Kidney capillary endothelial cell (primary cell): ENCODE measurements at regions not wholly inside any gene's neighbourhood (a gene's known extent, or its start where the extent isn't known, plus 50 kb on each side); places are given as distances from the start of the nearest gene placed in this dataset.
A peak's percentile ranks its signal among the peaks of the same experiment; 100 is the strongest.

Experiments used
- DNase-seq: peaks from one replicate; pipeline ENCODE4 v3.0.0-alpha.2; 2018; ENCODE audit warnings: low spot score

DNA sequence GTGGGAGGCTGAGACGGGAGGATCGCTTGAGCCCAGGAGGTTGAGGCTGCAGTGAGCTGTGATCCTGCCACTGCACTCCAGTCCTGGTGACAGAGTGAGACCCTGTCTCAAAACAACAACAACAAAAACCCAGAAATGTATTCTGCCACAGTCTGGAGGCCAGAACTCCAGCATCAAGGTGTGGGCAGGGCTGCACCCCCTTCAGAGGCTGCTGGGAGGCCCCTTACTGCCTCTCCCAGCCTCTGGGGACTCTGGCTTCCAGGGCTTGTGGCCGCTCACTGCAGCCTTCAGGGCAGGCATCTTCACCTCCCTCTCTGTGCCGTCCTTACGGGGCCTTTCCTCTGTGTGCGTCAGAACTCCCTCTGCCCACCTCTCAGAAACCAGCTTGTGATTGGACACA lies 209.4 kb upstream of the GSE1 start:
- no peak for DNase-seq

DNA sequence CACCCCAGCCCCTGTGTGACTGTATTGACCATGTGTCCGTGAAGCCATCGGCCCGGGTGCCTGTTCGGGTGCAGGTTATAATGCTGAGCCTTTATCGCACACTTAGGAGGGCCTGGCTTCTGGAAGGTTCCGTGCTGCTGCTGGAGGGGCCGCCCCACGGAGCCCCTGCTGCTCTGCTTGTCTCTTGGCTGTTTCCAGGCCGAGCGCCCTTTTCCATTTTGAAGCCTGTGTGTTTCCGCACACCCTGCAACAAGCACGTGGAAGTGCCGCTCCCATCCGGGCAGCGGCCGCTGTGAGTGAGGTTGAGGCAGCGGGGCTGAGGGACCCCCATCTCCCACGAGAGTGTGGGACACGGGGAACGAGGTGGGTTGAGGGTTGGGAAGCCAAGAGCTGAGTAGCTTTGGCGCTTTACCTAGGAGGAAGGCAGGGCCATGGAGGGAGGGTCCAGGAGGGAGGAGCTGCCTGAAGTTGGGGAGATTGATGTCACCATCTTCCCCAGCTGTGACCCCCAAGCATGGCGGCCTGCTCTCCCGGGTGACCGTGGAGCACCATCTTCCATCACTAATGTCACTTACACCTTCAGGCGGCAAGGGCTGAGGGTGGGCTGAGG lies 200.1 kb upstream of the GSE1 start:
- no peak for DNase-seq

DNA sequence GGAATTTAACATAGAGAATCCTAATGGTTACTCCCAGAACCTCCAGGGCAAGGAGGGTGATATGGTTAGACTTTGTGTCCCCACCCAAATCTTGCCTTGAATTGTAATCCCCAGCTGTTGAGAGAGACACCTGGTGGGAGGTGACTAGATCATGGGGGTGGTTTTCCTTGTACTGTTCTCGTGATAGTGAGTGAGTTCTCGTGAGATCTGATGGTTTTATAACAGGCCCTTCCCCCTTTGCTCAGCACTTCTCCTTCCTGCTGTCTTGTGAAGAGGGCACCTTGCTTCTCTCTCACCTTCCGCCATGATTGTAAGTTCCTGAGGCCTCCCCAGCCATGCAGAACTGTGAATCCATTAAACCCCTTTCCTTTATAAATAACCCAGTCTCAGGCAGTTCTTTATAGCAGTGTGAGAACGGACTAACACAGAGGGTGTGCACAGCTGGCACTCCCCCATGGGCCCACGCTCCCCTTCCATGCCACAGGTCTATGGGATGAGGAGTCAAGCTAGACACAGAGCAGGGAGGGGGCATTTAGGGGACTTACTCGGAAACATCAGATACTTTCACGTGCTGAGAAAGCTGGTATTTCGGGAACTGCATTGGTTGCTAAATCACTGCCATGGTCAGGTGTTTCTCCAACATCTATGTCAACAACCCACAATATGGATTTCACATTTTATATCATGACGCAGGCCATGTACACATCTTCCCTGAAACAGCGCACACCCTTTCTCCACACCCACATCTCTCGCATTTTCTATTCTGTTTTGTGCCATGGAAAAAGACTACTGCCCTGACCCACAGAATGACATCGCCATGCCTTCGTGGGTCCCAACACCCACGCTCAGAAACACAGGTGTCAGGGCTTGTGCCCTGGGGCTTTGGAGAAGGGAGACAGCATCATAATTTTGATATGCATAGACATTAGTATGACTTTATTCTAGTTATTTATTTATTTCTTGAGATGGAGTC lies 199.1 kb upstream of the GSE1 start:
- DNase-seq, result no peak

DNA sequence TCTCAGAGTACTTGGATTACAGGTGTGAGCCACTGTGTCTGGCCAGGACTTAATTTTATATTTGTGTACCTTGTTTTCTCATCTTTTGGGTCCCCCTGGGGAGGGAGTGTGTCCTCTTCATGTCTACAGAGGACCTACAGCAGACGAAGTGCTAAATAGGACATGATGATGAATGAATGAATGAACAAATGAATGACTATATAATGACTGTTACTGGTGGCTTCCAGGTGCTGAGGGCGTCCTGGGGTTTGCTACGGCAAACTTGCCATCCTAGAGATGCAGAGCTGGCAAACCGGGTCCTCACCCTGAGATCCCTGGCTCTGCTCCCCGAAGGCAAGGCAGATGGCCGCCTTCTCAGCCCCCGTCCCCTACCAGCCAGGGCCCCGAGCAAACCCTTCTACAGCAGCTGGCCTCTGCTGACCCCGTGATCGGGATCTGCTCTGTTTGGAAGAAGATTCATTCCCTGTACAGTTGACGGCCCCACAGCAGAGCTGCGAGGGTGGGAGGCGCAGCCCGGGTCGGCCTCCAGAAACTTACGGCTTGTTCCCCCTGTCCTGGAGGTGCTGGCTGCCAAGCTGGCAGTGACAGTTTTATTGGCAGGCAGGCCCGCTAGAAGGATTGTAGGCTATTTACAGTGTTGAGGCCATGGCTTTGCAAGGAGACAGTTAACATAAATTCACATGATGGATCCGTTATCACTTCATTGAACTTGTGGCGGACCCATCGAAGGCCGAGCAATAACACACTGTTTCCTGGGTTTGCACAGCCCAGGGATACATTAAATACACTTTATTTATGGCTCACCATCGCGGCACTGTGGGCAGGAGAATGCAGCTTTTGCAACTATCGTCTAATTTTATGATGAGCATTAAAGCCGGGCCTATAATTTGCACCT lies 197.7 kb upstream of the GSE1 start:
- no peak for DNase-seq

DNA sequence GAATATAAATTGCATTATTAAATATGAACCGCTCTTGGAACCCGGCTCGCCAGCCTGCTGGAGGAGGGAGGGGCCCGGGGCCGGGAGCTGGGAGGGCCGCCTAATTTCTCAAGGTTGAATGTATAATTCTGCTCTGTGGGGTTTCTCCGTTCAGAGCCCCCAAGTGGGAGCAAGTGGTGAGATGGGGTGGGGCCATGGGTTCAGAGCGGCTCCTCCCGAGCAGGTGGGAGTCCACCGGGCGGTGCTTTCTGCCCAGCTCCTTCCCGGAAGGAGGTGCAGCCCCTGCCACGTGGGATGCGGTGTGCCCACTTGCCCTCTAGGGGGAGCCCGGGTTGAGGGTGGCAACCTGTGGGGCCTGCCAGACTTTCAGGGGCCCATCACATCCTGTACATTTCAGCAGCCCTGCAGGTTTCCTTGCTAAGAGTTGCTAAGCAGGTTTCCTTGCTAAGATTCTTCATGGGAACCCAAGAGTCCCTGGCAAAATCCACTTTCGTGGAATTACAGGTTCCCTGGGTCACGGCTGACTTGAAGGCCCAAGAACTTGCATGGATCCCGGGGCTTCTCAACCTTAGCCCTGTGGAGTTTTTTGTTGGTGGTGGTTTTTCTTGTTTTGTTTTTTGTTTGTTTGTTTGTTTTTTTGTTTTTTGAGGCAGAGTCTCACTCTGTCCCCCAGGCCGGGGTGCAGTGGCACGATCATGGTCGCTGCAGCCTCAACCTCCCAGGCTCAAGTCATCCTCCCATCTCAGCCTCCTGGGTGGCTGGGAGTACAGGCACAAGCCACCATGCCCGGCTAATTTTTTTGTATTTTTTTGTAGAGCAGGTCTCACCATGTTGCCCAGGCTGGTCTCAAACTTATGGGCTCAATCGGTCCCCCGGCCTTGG lies 196.7 kb upstream of the GSE1 start:
- no peak for DNase-seq

DNA sequence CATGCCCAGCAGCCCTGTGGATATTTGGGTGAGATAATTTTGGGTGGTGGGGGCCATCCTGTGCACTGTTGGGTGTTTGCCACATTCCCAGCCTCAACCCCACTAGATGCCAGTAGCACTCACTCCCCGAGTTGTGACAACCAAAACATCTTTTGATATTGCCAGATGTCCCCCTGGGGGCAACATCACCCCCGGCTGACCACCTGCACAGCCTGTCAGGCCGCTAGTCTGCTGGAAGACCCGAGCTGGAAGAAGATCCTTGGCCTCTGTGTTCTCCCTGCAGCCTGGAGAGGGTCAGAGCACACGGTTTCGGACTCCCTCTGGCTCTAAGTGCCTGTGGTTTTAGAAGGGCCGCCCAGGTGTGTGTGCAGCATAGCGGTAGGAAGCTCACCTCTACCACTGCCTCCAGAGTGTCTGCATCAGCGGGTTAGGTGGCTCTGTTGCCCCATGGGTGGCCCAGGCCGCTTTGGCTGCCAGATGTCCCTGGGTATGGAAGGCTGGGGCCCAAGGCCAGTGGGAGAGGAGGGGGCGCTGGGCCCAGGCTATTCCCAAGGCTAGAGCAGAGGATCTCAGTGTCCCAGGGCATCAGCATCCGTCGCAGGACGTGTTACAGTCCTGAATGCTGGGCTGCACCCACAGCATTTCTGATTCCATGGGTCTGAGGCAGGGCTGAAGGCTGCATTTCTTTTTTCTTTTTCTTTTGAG lies 195.8 kb upstream of the GSE1 start:
- DNase-seq, result no peak

DNA sequence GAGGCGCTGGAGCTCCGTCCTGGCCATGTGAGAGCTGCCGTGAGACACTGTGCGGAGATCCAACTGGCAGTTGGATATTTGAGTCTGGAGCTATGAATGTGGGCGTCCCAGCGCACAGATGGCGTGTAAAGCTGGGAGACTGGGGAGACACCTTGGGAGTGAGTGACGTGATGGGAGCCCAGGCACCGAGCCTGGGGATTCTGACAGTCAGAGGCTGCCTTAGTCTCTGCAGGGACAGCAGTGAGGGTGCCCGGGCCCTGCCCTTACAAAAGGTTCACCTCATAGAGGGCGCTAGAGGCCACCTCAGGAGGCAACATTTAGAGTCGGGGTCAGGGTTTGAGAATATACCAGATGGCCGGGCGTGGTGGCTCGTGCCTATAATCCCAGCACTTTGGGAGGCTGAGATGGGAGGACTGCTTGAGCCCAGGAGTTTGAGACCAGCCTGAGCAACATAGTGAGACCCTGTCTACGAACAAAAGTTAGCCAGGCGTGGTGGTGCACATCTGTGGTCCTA lies 194.1 kb upstream of the GSE1 start:
- DNase-seq, result no peak

DNA sequence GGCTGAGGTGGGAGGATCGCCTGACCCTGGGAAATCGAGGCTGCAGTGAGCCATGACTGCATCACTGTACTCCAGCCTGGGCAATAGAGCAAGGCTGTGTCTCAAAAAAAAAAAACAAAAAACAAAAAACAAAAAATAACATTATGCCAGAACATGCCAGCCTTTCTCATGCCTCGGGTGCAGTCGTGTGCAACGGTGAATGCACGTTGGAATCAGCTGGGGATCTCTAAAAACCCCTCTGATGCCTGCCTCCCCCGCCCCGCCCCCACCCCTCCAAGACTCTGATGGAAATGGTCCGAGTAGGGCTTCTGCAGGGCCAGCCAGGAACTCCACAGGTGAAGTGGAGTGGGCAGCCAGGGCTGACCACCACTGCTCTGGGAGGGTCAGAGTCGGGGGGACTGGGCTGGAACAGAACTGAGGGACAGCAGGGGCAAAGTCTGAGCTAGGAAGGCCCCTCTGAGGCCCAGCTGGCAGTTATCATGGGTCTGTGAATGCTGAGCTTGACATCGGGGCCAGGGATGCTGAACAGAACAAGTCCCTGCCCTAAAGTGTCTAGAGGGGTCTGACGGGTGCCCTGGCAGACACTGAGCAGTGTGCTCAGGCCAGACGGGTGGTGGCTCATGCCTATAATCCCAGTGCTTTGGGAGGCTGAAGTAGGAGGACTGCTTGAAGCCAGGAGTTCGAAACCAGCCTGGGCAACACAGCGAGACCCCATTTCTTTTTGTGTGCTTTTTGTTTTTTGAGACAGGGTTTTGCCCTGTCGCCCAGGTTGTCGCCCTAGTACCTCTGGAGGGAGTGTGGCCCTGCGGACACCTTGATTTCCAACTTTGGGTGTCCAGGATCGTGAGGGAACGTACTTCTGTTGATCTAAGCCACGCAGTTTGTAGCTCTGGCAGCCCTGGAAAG lies 193.4 kb upstream of the GSE1 start:
- DNase-seq, result no peak

DNA sequence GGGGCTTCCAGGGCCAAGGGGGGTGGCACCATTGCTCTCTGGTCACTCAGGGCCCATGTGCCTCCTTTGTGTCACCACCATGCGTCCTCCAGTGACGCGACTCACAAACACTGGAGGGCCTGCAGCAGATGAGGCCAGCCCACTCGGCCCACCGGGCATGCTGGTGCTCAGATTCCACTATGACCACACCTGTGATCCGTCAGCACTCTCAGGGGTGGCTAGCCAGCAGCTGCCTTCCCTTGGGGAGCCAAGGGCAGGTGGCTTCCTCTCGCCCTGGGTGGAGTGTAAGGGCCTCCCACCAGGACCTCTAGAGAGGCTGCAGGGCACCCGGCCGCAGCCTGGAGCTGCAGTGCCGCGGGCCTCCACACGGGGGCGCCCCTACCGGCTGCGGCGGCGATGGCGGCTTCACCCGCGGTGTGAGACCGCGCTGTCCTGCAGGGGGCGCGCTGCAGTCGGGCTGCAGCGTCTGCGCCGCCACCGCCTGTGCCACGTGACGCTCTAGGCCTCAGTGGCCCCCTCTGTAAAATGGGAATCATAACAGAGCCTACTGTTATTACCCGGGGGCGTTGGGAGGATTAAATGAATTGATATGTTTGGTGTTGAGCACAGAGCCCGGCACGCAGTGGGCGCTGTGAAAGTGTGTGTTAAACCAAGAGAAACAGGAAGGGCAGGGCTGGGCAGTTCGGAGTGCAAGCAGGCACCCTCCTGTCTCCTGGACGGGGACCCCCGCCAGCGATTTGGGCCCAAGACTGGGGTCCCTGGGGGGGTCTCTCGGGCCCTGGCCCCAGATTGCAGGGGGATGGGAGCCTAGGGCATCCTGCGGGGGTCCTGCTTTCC lies 192.4 kb upstream of the GSE1 start:
- peak; percentile 52 for DNase-seq

DNA sequence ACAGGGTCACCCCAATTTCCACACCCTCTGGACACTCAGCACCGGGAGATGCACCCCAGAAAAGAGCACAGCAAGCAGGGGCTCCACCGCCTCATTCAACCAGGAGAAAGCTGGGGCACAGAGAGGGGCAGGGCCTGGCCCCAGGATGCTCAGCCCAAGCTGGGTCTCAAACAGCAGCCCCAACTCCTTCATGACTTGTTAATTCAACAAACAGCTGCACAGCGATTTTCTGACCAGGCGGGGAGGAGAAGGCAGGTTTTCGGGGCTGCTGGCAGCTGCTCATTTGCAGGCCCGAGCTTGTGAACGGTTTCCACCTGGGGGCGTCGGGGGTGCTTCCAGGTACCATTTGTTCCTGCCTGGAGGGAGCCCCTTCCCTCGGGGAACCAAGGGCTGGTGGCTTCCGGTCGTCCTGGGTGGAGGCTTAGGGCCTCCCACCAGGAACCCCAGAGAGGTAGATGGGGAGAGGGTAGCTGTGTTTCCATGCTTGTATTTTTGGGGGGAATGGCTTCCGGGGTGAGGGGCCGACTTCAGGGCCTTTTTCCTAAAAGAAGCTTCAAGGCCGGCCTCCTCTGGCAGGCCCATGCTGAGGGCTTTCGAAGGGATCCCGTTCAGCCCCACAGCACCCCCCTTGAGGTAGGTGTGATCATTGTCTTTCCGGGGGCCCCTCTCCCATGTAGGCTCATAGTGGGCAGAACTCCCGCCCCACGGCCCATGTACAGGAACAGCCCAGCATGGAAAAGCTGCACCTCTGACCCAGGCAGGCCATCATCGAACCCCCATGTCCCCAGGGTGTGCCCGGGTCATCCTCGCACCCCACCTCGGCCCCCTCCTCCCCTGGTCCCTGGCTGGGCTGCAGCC lies 191.6 kb upstream of the GSE1 start:
- DNase-seq, result no peak

DNA sequence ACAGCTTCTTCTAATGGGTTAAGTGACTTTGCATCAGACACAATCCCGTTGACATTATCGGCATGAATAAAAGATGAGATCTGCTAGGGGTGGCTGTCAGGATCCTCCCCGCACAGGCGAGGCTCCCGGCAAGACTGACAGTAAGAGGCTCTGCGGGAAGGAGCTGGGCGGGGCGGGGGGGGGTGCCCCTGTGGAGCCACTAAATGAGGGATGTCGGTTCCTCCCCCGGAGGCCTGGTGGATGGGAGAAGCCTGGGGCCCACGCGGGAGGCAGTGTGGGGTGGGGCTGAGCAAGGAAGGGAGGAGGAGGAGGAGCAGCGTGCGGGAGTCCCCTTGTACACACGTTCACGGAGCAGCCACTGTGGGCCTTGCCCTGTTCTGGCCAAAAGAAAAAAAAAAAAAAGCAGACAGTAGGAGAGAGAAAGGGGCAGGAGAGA lies 190.9 kb upstream of the GSE1 start:
- no peak for DNase-seq

DNA sequence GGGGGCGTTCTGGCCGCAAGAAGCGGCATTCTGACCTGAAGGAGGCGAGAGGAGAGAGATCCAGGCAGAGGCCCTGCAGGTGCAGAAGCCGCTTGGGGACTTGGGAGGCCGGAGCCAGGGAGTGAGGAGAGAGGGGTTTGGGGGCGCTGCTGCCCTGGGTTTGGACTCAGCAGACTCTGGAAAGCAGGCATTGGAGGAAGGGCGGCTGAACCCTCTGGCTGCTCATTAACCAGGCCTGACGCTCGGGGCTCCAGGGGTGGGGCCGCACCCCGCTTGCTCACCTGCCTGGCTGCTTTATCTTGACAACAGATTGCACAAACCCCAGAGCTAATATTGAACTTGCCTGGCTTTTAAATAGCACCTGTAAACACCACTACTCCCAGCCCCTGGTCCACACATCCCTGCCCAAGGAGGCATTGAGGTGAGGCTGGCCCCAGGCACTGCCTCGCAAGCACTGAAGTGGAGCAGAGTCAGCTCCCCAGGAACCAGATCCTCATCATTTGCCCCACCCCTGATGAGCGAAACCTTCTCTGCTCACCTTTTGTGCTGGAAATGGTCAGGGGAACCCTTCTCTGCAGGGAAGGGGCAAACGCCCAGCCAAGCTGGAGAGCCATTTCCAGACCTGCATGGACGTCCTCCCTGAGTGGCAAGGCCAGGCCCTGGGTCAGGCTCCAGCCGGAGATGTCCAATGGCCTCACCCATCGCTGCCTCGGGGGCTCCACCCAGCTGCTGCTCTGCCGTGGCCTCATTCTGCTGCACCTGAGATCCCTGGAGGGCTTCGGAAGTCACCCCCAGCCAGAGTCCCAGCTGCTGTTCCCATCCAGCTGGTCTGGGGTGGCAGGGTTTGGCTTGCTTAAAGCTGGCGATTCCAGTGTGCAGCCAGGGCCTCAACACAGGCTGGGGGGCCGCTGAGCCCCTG lies 190.2 kb upstream of the GSE1 start:
- no peak for DNase-seq

DNA sequence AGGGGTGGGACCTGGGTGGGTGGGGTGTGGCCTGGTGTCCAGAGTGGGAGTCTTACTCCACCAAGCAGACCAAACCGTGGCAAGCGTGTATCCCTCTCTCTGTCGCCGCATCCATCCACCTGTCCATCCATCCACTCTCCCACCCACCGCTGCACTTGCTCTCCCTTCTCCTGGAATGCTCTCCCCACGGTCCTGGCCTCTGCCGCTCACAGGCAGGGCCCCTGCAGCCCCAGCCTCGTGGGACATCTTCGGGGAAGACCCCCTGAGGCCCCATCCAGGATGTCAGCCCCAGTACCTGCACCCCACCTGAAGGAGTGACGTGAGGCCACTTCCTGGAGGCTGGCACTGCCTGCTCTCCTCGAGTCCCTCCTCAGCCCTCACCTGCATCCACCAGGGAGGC lies 189.5 kb upstream of the GSE1 start:
- DNase-seq, result no peak

DNA sequence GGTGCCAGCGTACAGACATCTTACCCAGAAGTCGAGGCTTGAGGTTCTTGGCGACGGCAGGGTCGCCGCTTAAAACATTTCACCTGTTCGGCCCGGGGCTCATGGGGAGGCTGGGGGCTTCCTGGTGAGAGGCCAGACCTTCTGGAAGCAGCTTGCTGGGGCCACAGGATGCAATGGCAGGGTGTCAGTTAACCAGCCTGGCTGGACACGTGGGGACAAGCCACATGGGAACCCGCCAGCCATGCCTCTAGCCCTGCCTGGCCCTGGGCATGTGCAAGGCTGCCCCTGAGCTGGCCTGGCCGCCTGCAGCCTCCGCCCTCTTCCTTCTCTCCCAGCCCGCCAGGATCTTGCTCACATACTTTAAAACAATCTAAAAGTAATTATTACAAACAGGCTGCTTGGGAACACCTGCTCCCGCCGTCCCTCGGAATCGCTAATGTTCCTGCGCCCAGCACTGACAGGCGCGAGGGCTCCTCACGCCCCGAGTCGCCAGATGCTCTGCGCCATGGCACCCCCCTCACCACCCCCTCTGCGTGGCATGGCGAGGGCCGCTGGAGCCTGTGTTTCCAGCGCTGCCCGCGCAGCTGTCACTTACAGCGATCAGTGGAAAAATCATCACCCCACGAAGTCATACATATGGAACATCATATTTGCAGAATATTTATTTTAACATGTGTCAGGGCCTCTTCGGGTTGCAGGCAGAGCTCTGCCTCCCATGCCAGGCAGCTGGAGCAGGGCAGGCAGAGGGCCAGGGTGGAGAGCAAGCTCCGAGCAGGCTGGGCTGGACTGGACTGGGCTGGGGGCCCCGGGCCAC lies 188.7 kb upstream of the GSE1 start:
- no peak for DNase-seq

DNA sequence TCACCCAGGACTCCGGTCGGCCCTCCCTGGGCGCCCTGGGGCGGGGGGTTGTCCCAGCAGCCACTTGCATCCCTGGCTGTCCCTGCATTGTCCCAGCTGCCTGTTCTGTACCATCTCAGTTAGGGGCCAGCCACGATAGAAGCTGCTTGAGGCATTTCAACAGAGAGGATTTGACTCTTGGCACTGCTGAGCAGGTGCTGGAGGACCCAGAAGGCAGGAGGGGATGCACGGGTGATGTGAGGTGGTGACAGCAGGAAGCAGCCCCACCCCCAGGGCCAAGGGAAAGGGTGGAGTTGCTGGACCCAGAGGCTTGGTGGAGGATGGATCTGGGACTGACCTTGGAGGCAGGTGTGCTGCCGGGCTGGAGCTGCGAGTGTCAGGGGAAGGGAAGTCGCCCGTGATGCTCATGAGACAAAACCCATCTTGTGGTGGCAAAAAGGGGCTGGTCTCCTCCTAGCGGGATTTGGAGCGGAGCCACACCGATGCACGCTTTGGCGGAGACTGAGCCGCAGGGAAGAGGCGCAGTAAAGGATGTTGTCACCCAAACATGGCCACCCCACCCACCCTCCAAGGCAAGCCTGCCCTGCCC lies 188.0 kb upstream of the GSE1 start:
- DNase-seq, result no peak
